Gastrocnemius medialis (tissue), 4 donors: ENCODE measurements at regions not wholly inside any gene's neighbourhood (a gene's known extent, or its start where the extent isn't known, plus 50 kb on each side); places are given as distances from the start of the nearest gene placed in this dataset.

Source experiments
- ATAC-seq, 2 donors: fragments of 150-250 bp; one replicate each; pipeline ENCODE4 v1.9.1; 2016
- DNase-seq, 2 donors: peaks; one replicate each; pipeline ENCODE4 v3.0.0-alpha.2; 2019
- H3K27ac ChIP-seq, 4 donors: fragments of 200-600 bp; sonication (generic); 1 replicate in 1 of 4; 2 replicates in 3 of 4; pipeline ENCODE4 v1.5.1; 2016 to 2018; ENCODE audit warnings: mild to moderate bottlenecking in 2 of 4, moderate library complexity in 1 of 4
- H3K27me3 ChIP-seq, 3 donors: fragments of 200-600 bp; sonication (generic) in 2 of 3; 1 replicate in 1 of 3; 2 replicates in 2 of 3; pipeline versions ENCODE4 v1.5.1 to v1.6.0; 2016 to 2019; ENCODE audit warnings: mild to moderate bottlenecking in 1 of 3, moderate library complexity in 1 of 3
- H3K36me3 ChIP-seq, 2 donors: fragments of 200-600 bp; sonication (generic) in 1 of 2; one replicate each; pipeline ENCODE4 v1.5.1; 2017 to 2018
- H3K4me1 ChIP-seq, 2 donors: fragments of 200-600 bp; sonication (generic) in 1 of 2; one replicate each; pipeline ENCODE4 v1.5.1; 2016 to 2017; ENCODE audit warnings: mild to moderate bottlenecking in 2 of 2
- H3K4me3 ChIP-seq, 4 donors: fragments of 200-600 bp; sonication (generic) in 3 of 4; 1 replicate in 1 of 4; 2 replicates in 3 of 4; pipeline ENCODE4 v1.5.1; 2016 to 2019; ENCODE audit warnings: mild to moderate bottlenecking in 2 of 4
- H3K9me3 ChIP-seq, 3 donors: fragments of 200-600 bp; sonication (generic) in 2 of 3; 1 replicate in 1 of 3; 2 replicates in 2 of 3; pipeline ENCODE4 v1.5.1; 2016 to 2019
- POLR2A ChIP-seq, 2 donors: fragments of 450-650 bp; IDR thresholded peaks; one replicate each; pipeline ENCODE4 v1.6.1; 2017; ENCODE audit warnings: antibody characterized with exemption in 2 of 2, mild to moderate bottlenecking in 2 of 2, moderate library complexity in 2 of 2
- in situ Hi-C, 4 donors: fragments of 200-750 bp; cut with MboI; loops; one replicate each; pipeline versions ENCODE4 v1.15.0 to v1.8.0; 2017; ENCODE audit warnings: low sequenced_read_pairs in 4 of 4
- intact Hi-C: fragments of 100-400 bp; cut with DNase I; formaldehyde crosslinking; loops from one replicate; pipeline ENCODE4 v1.15.1; 2023; ENCODE audit warnings: low total_unique reads
- TF ChIP-seq, protein P1 (sequence below), 5 experiments: fragments of 450-650 bp in 3 of 5; fragments of 200-600 bp in 2 of 5; sonication (generic) in 2 of 5; IDR thresholded peaks in 4 of 5; conservative IDR thresholded peaks in 1 of 5; 1 replicate in 4 of 5; 2 replicates in 1 of 5; pipeline ENCODE4 v1.5.1; 2016 to 2019; ENCODE audit warnings: antibody characterized with exemption in 5 of 5, mild to moderate bottlenecking in 3 of 5, moderate library complexity in 3 of 5

- in situ Hi-C loops: no loop called here
- ATAC-seq (no peak), DNase-seq (no peak)
Observed at GRCh38 chr6:170176898-170177771, 113.7 kb downstream of the DLL1 start.

DNA sequence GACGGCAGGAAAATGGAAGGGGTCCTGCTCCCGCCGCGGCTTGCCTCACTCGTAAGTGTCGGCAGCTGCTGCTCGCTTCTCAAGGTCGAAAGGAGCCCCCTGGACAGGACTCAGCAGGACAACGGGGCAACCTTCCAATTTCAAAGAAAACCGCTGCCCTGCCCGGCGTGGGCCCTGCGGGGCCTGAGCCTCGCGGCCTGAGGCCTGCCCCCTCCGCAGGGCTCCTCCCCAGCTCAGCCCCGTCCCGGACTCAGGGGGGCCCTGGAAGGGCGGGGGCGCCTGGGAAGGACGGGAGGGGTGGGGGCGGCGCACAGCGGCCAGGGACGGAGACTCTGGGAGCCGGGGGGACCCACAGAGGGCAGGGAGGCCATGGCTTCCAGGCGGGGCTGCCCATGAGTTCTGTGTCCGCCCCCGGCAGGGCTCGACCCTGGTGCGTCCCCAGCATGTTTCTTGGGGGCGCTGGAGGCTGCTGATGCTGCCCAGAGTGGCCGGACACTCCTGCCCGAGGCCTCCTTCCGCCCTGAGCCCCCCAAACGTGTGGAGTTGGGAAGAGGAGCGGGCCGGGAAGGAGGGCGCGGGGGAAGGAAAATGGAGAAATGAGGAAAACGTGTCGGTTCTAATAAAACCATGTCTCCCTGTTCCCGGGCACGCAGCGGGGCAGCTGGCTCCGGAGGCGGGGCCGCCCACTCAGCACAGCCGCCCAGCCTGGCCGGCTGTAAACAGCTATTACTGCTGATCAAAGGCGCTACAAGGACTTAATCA is 114.6 kb downstream of the DLL1 start:
- peak overlapping the region in 1 of 4 donors; percentile 21 for H3K27ac ChIP-seq
- no peaks in the 10 kb centered on the region for H3K27me3 ChIP-seq
- peak in 1 of 2 donors; percentile 4 for ATAC-seq
- no peaks in the 10 kb centered on the region for H3K36me3 ChIP-seq
- in situ Hi-C loops (no loop called here), intact Hi-C loops (loop anchor here (5.0 kb wide), 3 partner anchors 51 to 106 kb away; no protein-coding TSS in a partner anchor)
- H3K4me3 ChIP-seq: peak overlapping the region; percentile 35 to 46 (median 45)
- H3K4me1 ChIP-seq: peaks cover 23 to 30% of the 10 kb centered on the region in 2 donors
- H3K9me3 ChIP-seq: no peaks in the 10 kb centered on the region
- DNase-seq: no peak
- TF ChIP-seq, protein P1, sequence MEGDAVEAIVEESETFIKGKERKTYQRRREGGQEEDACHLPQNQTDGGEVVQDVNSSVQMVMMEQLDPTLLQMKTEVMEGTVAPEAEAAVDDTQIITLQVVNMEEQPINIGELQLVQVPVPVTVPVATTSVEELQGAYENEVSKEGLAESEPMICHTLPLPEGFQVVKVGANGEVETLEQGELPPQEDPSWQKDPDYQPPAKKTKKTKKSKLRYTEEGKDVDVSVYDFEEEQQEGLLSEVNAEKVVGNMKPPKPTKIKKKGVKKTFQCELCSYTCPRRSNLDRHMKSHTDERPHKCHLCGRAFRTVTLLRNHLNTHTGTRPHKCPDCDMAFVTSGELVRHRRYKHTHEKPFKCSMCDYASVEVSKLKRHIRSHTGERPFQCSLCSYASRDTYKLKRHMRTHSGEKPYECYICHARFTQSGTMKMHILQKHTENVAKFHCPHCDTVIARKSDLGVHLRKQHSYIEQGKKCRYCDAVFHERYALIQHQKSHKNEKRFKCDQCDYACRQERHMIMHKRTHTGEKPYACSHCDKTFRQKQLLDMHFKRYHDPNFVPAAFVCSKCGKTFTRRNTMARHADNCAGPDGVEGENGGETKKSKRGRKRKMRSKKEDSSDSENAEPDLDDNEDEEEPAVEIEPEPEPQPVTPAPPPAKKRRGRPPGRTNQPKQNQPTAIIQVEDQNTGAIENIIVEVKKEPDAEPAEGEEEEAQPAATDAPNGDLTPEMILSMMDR (IDR thresholded peaks at IDR 0.05 in 4 of 5, conservative IDR thresholded peaks at IDR 0.05 in 1 of 5): no peak
- no peak for TF ChIP-seq POLR2A (IDR thresholded peaks at IDR 0.05)

More at GRCh38 chr6:170176898-170177771, 113.7 kb downstream of the DLL1 start:
- peaks cover 23 to 30% of the 10 kb centered on the region in 2 donors for H3K4me1 ChIP-seq
- H3K4me3 ChIP-seq: peak overlapping the region; percentile 35 to 46 (median 45)
- H3K27ac ChIP-seq: peak overlapping the region in 2 of 4 donors; percentile 21 to 77
- TF ChIP-seq, protein P1 (IDR thresholded peaks at IDR 0.05 in 4 of 5, conservative IDR thresholded peaks at IDR 0.05 in 1 of 5): no peak
- no peak for TF ChIP-seq POLR2A (IDR thresholded peaks at IDR 0.05)
- intact Hi-C loops: loop anchor here (5.0 kb wide), 3 partner anchors 50 to 105 kb away; no protein-coding TSS in a partner anchor
- no peaks in the 10 kb centered on the region for H3K36me3 ChIP-seq
- no peaks in the 10 kb centered on the region for H3K27me3 ChIP-seq
- H3K9me3 ChIP-seq: no peaks in the 10 kb centered on the region

DNA sequence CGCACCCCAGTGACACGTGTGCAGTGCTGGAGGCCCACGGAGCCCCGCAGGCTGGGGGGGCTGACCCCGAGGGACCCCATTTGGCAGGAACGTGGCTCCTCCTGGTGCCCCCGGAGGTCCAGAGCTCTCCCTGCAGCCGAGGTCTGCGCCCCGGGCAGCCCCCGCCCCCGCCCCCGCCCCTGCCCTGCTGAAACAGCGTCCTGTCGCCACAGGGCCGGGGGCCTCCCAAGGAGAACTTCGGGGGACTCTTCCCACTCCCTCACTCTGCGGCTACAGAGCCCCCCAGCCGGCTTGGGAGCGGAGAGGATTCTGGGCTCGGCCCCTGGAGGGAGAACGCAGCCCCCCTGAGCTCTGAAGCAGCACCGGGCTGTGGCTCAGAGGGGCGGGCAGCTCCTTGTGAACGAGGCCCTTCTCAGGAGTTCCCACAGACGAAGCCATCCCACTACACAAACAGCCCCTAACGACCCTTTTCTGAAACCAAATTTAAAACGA is 115.2 kb downstream of the DLL1 start:
- intact Hi-C loops: loop anchor here (5.0 kb wide), 3 partner anchors 52 to 107 kb away; no protein-coding TSS in a partner anchor
- in situ Hi-C loops: no loop called here

More for the DNA sequence above, 115.2 kb downstream of the DLL1 start:
- H3K4me3 ChIP-seq: peak overlapping the region in 1 of 4 donors; percentile 46
- H3K27me3 ChIP-seq: no peaks in the 10 kb centered on the region
- TF ChIP-seq POLR2A (IDR thresholded peaks at IDR 0.05): no peak
- TF ChIP-seq, protein P1 (IDR thresholded peaks at IDR 0.05 in 4 of 5, conservative IDR thresholded peaks at IDR 0.05 in 1 of 5): no peak
- no peaks in the 10 kb centered on the region for H3K36me3 ChIP-seq
- DNase-seq: no peak
- H3K9me3 ChIP-seq: no peaks in the 10 kb centered on the region
- ATAC-seq: no peak
- peaks cover 23 to 30% of the 10 kb centered on the region in 2 donors for H3K4me1 ChIP-seq
- no peak overlapping the region for H3K27ac ChIP-seq
